CD14-positive monocyte (primary cell): ENCODE measurements at regions not wholly inside any gene's neighbourhood (a gene's known extent, or its start where the extent isn't known, plus 50 kb on each side); places are given as distances from the start of the nearest gene placed in this dataset.

ENCODE experiments used
- DNase-seq, 3 donors: peaks; one replicate each; pipeline ENCODE4 v3.0.0-alpha.2; 2011 to 2022
- H2AFZ ChIP-seq: 2 replicates; pipeline ENCODE4 v1.6.0; 2012; ENCODE audit warnings: mild to moderate bottlenecking, low read depth, low read length, inconsistent platforms; ENCODE audit not compliant: insufficient read depth, poor library complexity, severe bottlenecking
- H3K27ac ChIP-seq, 2 donors: 1 replicate in 1 of 2; 2 replicates in 1 of 2; pipeline ENCODE4 v1.5.1; 2012 to 2013; ENCODE audit warnings: low read length in 2 of 2, control low read depth in 1 of 2, inconsistent platforms in 1 of 2, low read depth in 1 of 2, mild to moderate bottlenecking in 1 of 2
- H3K27me3 ChIP-seq, 2 donors: one replicate each; pipeline versions ENCODE4 v1.6.0 to v1.6.1; 2011 to 2013; ENCODE audit warnings: low read length in 2 of 2; ENCODE audit not compliant: control insufficient read depth in 2 of 2, insufficient read depth in 2 of 2
- H3K36me3 ChIP-seq, 2 donors: replicated peaks in 1 of 2; 1 replicate in 1 of 2; 2 replicates in 1 of 2; pipeline versions ENCODE4 v1.5.1 to v1.6.1; 2012 to 2013; ENCODE audit warnings: low read length in 2 of 2, control low read depth in 1 of 2, inconsistent platforms in 1 of 2, mild to moderate bottlenecking in 1 of 2; ENCODE audit not compliant: insufficient read depth in 2 of 2, control insufficient read depth in 1 of 2
- H3K4me1 ChIP-seq, 2 donors: 1 replicate in 1 of 2; 2 replicates in 1 of 2; pipeline versions ENCODE4 v1.5.1 to v1.6.1; 2012 to 2013; ENCODE audit warnings: low read length in 2 of 2, control low read depth in 1 of 2, inconsistent platforms in 1 of 2, mild to moderate bottlenecking in 1 of 2, moderate library complexity in 1 of 2; ENCODE audit not compliant: insufficient read depth in 2 of 2, control insufficient read depth in 1 of 2
- H3K4me2 ChIP-seq: replicated peaks from 2 replicates; pipeline ENCODE3; 2012; ENCODE audit warnings: low read length, moderate library complexity, mild to moderate bottlenecking; ENCODE audit not compliant: poor library complexity, severe bottlenecking; ENCODE audit errors: extremely low read depth
- H3K4me3 ChIP-seq, 3 experiments: fragments of 200-600 bp in 1 of 3; sonication (generic) in 1 of 3; replicated peaks in 1 of 3; 1 replicate in 2 of 3; 2 replicates in 1 of 3; pipeline ENCODE4 v1.5.1; 2011 to 2013; ENCODE audit warnings: low read length in 3 of 3, mild to moderate bottlenecking in 3 of 3, control low read depth in 2 of 3, low read depth in 2 of 3, inconsistent platforms in 1 of 3, moderate library complexity in 1 of 3
- H3K79me2 ChIP-seq: 2 replicates; pipeline ENCODE4 v1.6.0; 2012; ENCODE audit warnings: mild to moderate bottlenecking, control low read depth, inconsistent platforms, low read length, moderate library complexity; ENCODE audit not compliant: insufficient read depth
- H3K9ac ChIP-seq: 2 replicates; pipeline ENCODE4 v1.6.0; 2017; ENCODE audit warnings: low read length, mild to moderate bottlenecking; ENCODE audit not compliant: insufficient read depth, poor library complexity, severe bottlenecking
- H3K9me3 ChIP-seq, 2 donors: replicated peaks in 1 of 2; 1 replicate in 1 of 2; 2 replicates in 1 of 2; pipeline versions ENCODE4 v1.5.1 to v1.6.1; 2012 to 2013; ENCODE audit warnings: low read length in 2 of 2, control low read depth in 1 of 2; ENCODE audit not compliant: control insufficient read depth in 1 of 2, insufficient read depth in 1 of 2
- H4K20me1 ChIP-seq: 2 replicates; pipeline ENCODE4 v1.6.0; 2012; ENCODE audit warnings: mild to moderate bottlenecking, low read length, control low read depth, moderate library complexity; ENCODE audit not compliant: insufficient read depth
- H3K27ac Mint-ChIP-seq, 7 donors: one replicate each; pipeline ENCODE4 v1.8.0; 2020; ENCODE audit warnings: mild to moderate bottlenecking in 7 of 7, mixed read lengths in 7 of 7, moderate library complexity in 6 of 7, inconsistent platforms in 2 of 7
- H3K27me3 Mint-ChIP-seq, 3 donors: one replicate each; pipeline ENCODE4 v1.8.0; 2021 to 2022; ENCODE audit warnings: low read depth in 3 of 3, mild to moderate bottlenecking in 3 of 3, mixed read lengths in 3 of 3, moderate library complexity in 3 of 3, inconsistent platforms in 1 of 3
- H3K36me3 Mint-ChIP-seq, 2 donors: one replicate each; pipeline ENCODE4 v1.8.0; 2020; ENCODE audit warnings: mixed read lengths in 2 of 2, inconsistent platforms in 1 of 2, mild to moderate bottlenecking in 1 of 2
- H3K4me1 Mint-ChIP-seq: one replicate; pipeline ENCODE4 v1.8.0; 2020; ENCODE audit warnings: mild to moderate bottlenecking, mixed read lengths
- H3K4me3 Mint-ChIP-seq, 2 donors: one replicate each; pipeline ENCODE4 v1.8.0; 2020; ENCODE audit warnings: mild to moderate bottlenecking in 2 of 2, mixed read lengths in 2 of 2, moderate library complexity in 1 of 2
- H3K9me3 Mint-ChIP-seq, 7 donors: one replicate each; pipeline ENCODE4 v1.8.0; 2020 to 2022; ENCODE audit warnings: mixed read lengths in 7 of 7, mild to moderate bottlenecking in 6 of 7, moderate library complexity in 6 of 7, inconsistent platforms in 2 of 7
- WGBS: methylation state at CpG from one replicate; pipeline ENCODE4 v1.1.5; 2013; ENCODE audit warnings: missing lambda C conversion rate; ENCODE audit not compliant: insufficient coverage; 5-methylcytosine and 5-hydroxymethylcytosine counted together
- intact Hi-C, 2 donors: fragments of 100-400 bp; cut with micrococcal nuclease; formaldehyde crosslinking; loops; one replicate each; pipeline versions ENCODE4 v1.15.0 to v1.15.1; 2023
- TF ChIP-seq, protein P1 (sequence below): fragments of 200-600 bp; IDR thresholded peaks from one replicate; pipeline ENCODE4 v1.8.0; 2022; ENCODE audit warnings: antibody characterized with exemption, mild to moderate bottlenecking

- Mint-ChIP-seq H3K36me3 (no peaks in the 10 kb centered on the region), H3K4me3 (no peak overlapping the region), H3K27me3 (peaks cover 0 to 3% (median 0%) of the 10 kb centered on the region in 3 donors), H3K9me3 (no peaks in the 10 kb centered on the region), H3K4me1 (no peaks in the 10 kb centered on the region), H3K27ac (peak overlapping the region in 1 of 7 donors; percentile 30)
- no peaks in the 10 kb centered on the region for H3K36me3 ChIP-seq
- H3K4me1 ChIP-seq = no peaks in the 10 kb centered on the region
- DNase-seq = no peak
- no peaks in the 10 kb centered on the region for H4K20me1 ChIP-seq
- H3K4me3 ChIP-seq = no peak overlapping the region
- intact Hi-C loops = no loop called here
- TF ChIP-seq, protein P1, sequence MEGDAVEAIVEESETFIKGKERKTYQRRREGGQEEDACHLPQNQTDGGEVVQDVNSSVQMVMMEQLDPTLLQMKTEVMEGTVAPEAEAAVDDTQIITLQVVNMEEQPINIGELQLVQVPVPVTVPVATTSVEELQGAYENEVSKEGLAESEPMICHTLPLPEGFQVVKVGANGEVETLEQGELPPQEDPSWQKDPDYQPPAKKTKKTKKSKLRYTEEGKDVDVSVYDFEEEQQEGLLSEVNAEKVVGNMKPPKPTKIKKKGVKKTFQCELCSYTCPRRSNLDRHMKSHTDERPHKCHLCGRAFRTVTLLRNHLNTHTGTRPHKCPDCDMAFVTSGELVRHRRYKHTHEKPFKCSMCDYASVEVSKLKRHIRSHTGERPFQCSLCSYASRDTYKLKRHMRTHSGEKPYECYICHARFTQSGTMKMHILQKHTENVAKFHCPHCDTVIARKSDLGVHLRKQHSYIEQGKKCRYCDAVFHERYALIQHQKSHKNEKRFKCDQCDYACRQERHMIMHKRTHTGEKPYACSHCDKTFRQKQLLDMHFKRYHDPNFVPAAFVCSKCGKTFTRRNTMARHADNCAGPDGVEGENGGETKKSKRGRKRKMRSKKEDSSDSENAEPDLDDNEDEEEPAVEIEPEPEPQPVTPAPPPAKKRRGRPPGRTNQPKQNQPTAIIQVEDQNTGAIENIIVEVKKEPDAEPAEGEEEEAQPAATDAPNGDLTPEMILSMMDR = no peak
- no peak overlapping the region for H3K4me2 ChIP-seq
- no peak overlapping the region for H3K9ac ChIP-seq
- H3K9me3 ChIP-seq = no peaks in the 10 kb centered on the region
- no peaks in the 10 kb centered on the region for H3K27me3 ChIP-seq
- no peaks in the 10 kb centered on the region for H3K79me2 ChIP-seq
- no peak overlapping the region for H2AFZ ChIP-seq
- 88% methylated on average over 10 of the region's 12 CpGs for WGBS
- no peak overlapping the region for H3K27ac ChIP-seq
These were observed 157.8 kb downstream of the SNX10 start for GRCh38 chr7:26449175-26450165.

DNA sequence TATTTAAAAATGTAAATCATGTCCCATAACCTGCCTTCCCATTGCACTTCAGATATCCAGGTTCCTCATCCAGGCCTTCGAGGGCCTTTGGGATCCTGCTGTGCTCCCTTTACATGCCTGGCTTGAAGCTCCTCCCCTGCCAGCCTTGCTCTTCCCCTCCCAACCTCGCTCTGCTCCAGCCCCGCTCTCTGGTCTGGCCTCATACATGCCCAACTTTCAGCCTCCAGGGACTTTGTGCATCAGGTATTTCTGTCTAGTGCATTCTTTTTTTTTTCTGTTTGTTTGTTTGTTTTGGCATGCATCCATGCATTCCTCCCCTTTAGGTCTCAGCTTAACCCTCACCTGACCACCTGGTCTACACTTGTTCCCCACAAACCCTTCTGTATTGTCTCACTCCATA, 160.3 kb downstream of the SNX10 start:
- no peak overlapping the region for H3K4me3 ChIP-seq
- H3K27me3 ChIP-seq = no peaks in the 10 kb centered on the region
- Mint-ChIP-seq H3K27ac (no peak overlapping the region), H3K27me3 (peaks cover 0 to 3% (median 0%) of the 10 kb centered on the region in 3 donors), H3K36me3 (no peaks in the 10 kb centered on the region), H3K4me1 (no peaks in the 10 kb centered on the region), H3K4me3 (no peak overlapping the region), H3K9me3 (no peaks in the 10 kb centered on the region)
- no peak for DNase-seq
- H2AFZ ChIP-seq = no peak overlapping the region
- intact Hi-C loops = no loop called here
- TF ChIP-seq, protein P1 = no peak
- no peaks in the 10 kb centered on the region for H3K79me2 ChIP-seq
- no peak overlapping the region for H3K4me2 ChIP-seq
- no peaks in the 10 kb centered on the region for H3K9me3 ChIP-seq
- no peaks in the 10 kb centered on the region for H3K4me1 ChIP-seq
- H3K27ac ChIP-seq = no peak overlapping the region
- H4K20me1 ChIP-seq = no peaks in the 10 kb centered on the region
- WGBS = 92% methylated on average over 1 of the region's 3 CpGs
- H3K36me3 ChIP-seq = no peaks in the 10 kb centered on the region
- no peak overlapping the region for H3K9ac ChIP-seq
